OCI-LY7 (cell line): ENCODE measurements at regions not wholly inside any gene's neighbourhood (a gene's known extent, or its start where the extent isn't known, plus 50 kb on each side); places are given as distances from the start of the nearest gene placed in this dataset.

Experiments used
- EZH2phosphoT487 ChIP-seq: fragments of 200-600 bp; sonication (generic); IDR thresholded peaks from 2 replicates; pipeline ENCODE4 v1.6.1; 2018; ENCODE audit warnings: low read depth, borderline replicate concordance, mild to moderate bottlenecking, mixed run types, antibody characterized with exemption, low read length, moderate library complexity, mixed read lengths
- TF ChIP-seq, protein P1 (sequence below): fragments of 200-600 bp; sonication (generic); conservative IDR thresholded peaks from 2 replicates; pipeline ENCODE4 v1.5.1; 2014; ENCODE audit warnings: mild to moderate bottlenecking, antibody characterized with exemption, low read length, moderate library complexity, mixed read lengths

DNA sequence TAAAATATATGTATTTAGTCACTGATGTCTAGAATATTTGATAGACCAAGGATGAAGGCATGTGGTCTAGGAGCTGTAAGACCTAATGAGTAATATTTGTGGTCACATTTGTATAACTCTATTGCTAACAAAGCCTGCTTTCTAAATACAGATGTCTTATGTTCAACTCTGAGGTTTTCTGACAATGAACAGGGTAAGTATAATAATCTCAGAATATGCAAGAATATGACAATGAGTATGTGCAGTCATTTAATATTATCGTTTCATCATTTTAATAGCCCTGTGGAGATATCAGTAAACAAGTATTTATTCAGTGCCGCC, 389.6 kb downstream of the LRIG3 start:
- TF ChIP-seq, protein P1, sequence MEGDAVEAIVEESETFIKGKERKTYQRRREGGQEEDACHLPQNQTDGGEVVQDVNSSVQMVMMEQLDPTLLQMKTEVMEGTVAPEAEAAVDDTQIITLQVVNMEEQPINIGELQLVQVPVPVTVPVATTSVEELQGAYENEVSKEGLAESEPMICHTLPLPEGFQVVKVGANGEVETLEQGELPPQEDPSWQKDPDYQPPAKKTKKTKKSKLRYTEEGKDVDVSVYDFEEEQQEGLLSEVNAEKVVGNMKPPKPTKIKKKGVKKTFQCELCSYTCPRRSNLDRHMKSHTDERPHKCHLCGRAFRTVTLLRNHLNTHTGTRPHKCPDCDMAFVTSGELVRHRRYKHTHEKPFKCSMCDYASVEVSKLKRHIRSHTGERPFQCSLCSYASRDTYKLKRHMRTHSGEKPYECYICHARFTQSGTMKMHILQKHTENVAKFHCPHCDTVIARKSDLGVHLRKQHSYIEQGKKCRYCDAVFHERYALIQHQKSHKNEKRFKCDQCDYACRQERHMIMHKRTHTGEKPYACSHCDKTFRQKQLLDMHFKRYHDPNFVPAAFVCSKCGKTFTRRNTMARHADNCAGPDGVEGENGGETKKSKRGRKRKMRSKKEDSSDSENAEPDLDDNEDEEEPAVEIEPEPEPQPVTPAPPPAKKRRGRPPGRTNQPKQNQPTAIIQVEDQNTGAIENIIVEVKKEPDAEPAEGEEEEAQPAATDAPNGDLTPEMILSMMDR: no peak
- no peak for TF ChIP-seq EZH2phosphoT487
